GM12878 (cell line): ENCODE measurements at regions not wholly inside any gene's neighbourhood (a gene's known extent, or its start where the extent isn't known, plus 50 kb on each side); places are given as distances from the start of the nearest gene placed in this dataset.

Experiments
- BHLHE40 ChIP-seq, 2 experiments: fragments of 450-650 bp in 1 of 2; IDR thresholded peaks; 2 replicates each; pipeline ENCODE4 v1.6.1; 2011 to 2017; ENCODE audit warnings: low read depth in 2 of 2, borderline replicate concordance in 1 of 2, improper control_type of control experiment in 1 of 2, low read length in 1 of 2, mild to moderate bottlenecking in 1 of 2
- CBX5 ChIP-seq: sonication (generic); IDR thresholded peaks from 2 replicates; pipeline ENCODE4 v1.6.1; 2016; ENCODE audit warnings: low read depth, moderate library complexity, mild to moderate bottlenecking, inconsistent platforms
- FOXK2 ChIP-seq: fragments of 450-650 bp; IDR thresholded peaks from 2 replicates; pipeline ENCODE4 v1.6.1; 2017; ENCODE audit warnings: mild to moderate bottlenecking, moderate library complexity
- HDGF ChIP-seq: fragments of 450-650 bp; IDR thresholded peaks from 2 replicates; pipeline ENCODE4 v1.6.1; 2016; ENCODE audit warnings: antibody characterized with exemption
- IKZF1 ChIP-seq: fragments of 450-650 bp; conservative IDR thresholded peaks from 2 replicates; pipeline ENCODE4 v1.6.1; 2017; ENCODE audit warnings: antibody characterized with exemption, mild to moderate bottlenecking
- MLLT1 ChIP-seq: fragments of 450-650 bp; IDR thresholded peaks from 2 replicates; pipeline ENCODE4 v1.6.1; 2016; ENCODE audit warnings: mild to moderate bottlenecking
- MTA3 ChIP-seq: IDR thresholded peaks from 2 replicates; pipeline ENCODE4 v1.6.1; 2012; ENCODE audit warnings: low read length, inconsistent platforms, borderline replicate concordance
- NBN ChIP-seq: fragments of 450-650 bp; IDR thresholded peaks from 2 replicates; pipeline ENCODE4 v1.6.1; 2016
- NFYB ChIP-seq: IDR thresholded peaks from 2 replicates; pipeline ENCODE4 v1.6.1; 2011; ENCODE audit warnings: low read depth, mild to moderate bottlenecking, low read length, improper control_type of control experiment, moderate library complexity; ENCODE audit not compliant: insufficient read depth
- PAX8 ChIP-seq: fragments of 450-650 bp; IDR thresholded peaks from 2 replicates; pipeline ENCODE4 v1.6.1; 2017; ENCODE audit warnings: mild to moderate bottlenecking, moderate library complexity
- SKIL ChIP-seq: fragments of 450-650 bp; IDR thresholded peaks from 2 replicates; pipeline ENCODE4 v1.6.1; 2017; ENCODE audit warnings: mild to moderate bottlenecking, low read depth, inconsistent platforms; ENCODE audit not compliant: poor library complexity, severe bottlenecking
- SMAD5 ChIP-seq: IDR thresholded peaks from 2 replicates; pipeline ENCODE4 v1.6.1; 2016; ENCODE audit warnings: antibody characterized with exemption, low read depth
- SP1 ChIP-seq: IDR thresholded peaks from one replicate; pipeline ENCODE4 v1.6.1; 2011; ENCODE audit warnings: low read depth, low read length
- STAT1 ChIP-seq: fragments of 450-650 bp; conservative IDR thresholded peaks from 2 replicates; pipeline ENCODE4 v1.6.1; 2014; ENCODE audit warnings: antibody characterized with exemption, mild to moderate bottlenecking
- TCF12 ChIP-seq: IDR thresholded peaks from 2 replicates; pipeline ENCODE4 v1.6.1; 2011; ENCODE audit warnings: low read depth, mild to moderate bottlenecking, low read length
- TCF3 ChIP-seq: IDR thresholded peaks from 2 replicates; pipeline ENCODE4 v1.6.1; 2012; ENCODE audit warnings: low read depth, mild to moderate bottlenecking, low read length, borderline replicate concordance; ENCODE audit not compliant: insufficient read depth
- YBX1 ChIP-seq: fragments of 450-650 bp; IDR thresholded peaks from 2 replicates; pipeline ENCODE4 v1.6.1; 2016; ENCODE audit warnings: antibody characterized with exemption
- ZNF217 ChIP-seq: fragments of 450-650 bp; IDR thresholded peaks from 2 replicates; pipeline ENCODE4 v1.6.1; 2017; ENCODE audit warnings: antibody characterized with exemption, mild to moderate bottlenecking
- ZNF274 ChIP-seq: IDR thresholded peaks from one replicate; pipeline ENCODE4 v1.8.0; 2011; ENCODE audit not compliant: insufficient read length, insufficient read depth
- ZNF384 ChIP-seq: IDR thresholded peaks from 2 replicates; pipeline ENCODE4 v1.6.1; 2012; ENCODE audit warnings: low read depth, mild to moderate bottlenecking, low read length, improper control_type of control experiment, borderline replicate concordance
- ZSCAN29 ChIP-seq: fragments of 450-650 bp; IDR thresholded peaks from 2 replicates; pipeline ENCODE4 v1.6.1; 2017; ENCODE audit warnings: mild to moderate bottlenecking, moderate library complexity
- TF ChIP-seq, protein P1 (sequence below): fragments of 450-650 bp; IDR thresholded peaks from 2 replicates; pipeline ENCODE4 v1.6.1; 2017; ENCODE audit warnings: low read depth, mild to moderate bottlenecking, moderate library complexity
- TF ChIP-seq, protein P2 (sequence below): fragments of 450-650 bp; IDR thresholded peaks from 2 replicates; pipeline ENCODE4 v1.6.1; 2017; ENCODE audit warnings: borderline replicate concordance
- TF ChIP-seq, protein P3 (sequence below): fragments of 450-650 bp; IDR thresholded peaks from 2 replicates; pipeline ENCODE4 v1.6.1; 2018; ENCODE audit warnings: mild to moderate bottlenecking, low read depth, moderate library complexity; ENCODE audit not compliant: partially characterized antibody

DNA sequence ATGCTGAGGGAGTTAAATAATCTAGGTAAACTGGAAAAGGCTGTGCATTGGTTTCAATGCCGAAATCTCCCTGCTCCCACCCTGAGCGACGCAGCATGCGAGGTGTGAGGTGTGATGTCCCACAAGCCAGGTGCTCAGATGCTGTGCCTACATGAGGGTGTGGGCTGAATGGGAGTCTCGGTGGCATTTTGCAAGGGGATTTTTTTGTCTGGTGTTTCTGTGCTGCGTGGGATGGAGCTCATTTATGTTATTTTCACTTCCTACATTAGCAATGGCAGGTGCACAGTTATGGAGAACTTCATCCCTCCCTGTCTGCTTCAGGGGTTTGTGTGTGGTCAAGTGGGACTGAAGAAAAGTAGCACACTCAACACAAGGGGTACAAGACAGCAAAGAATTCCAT, 110.2 kb upstream of the CCDC68 start (continued):
- TF ChIP-seq HDGF (no peak; the same call in none of the 2 replicates), ZNF217 (no peak; the same call in 1 of the 2 replicates), ZNF384 (no peak), NFYB (no peak), SMAD5 (no peak), TCF3 (peak; percentile 86), YBX1 (no peak), SP1 (peak; percentile 61), TCF12 (peak; percentile 98), SKIL (peak; percentile 77), ZNF274 (no peak), MLLT1 (peak; percentile 87), CBX5 (0 out of 2 replicates have a peak, but pooled peaks have one; percentile 49), NBN (peak; percentile 96), BHLHE40 (IDR thresholded peaks at IDR 0.05; ENCODE audit: borderline replicate concordance in 1 of 2, low read depth in 2 of 2, low read length in 1 of 2) (peak; percentile 86 to 91), IKZF1 (peak; percentile 96), STAT1 (no peak), PAX8 (no peak), MTA3 (peak; percentile 54; the same call in 1 of the 2 replicates), ZSCAN29 (no peak), FOXK2 (no peak)
- TF ChIP-seq, protein P1, sequence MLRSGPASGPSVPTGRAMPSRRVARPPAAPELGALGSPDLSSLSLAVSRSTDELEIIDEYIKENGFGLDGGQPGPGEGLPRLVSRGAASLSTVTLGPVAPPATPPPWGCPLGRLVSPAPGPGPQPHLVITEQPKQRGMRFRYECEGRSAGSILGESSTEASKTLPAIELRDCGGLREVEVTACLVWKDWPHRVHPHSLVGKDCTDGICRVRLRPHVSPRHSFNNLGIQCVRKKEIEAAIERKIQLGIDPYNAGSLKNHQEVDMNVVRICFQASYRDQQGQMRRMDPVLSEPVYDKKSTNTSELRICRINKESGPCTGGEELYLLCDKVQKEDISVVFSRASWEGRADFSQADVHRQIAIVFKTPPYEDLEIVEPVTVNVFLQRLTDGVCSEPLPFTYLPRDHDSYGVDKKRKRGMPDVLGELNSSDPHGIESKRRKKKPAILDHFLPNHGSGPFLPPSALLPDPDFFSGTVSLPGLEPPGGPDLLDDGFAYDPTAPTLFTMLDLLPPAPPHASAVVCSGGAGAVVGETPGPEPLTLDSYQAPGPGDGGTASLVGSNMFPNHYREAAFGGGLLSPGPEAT: peak; percentile 95
- TF ChIP-seq, protein P2, sequence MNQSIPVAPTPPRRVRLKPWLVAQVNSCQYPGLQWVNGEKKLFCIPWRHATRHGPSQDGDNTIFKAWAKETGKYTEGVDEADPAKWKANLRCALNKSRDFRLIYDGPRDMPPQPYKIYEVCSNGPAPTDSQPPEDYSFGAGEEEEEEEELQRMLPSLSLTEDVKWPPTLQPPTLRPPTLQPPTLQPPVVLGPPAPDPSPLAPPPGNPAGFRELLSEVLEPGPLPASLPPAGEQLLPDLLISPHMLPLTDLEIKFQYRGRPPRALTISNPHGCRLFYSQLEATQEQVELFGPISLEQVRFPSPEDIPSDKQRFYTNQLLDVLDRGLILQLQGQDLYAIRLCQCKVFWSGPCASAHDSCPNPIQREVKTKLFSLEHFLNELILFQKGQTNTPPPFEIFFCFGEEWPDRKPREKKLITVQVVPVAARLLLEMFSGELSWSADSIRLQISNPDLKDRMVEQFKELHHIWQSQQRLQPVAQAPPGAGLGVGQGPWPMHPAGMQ: no peak
- TF ChIP-seq, protein P3, sequence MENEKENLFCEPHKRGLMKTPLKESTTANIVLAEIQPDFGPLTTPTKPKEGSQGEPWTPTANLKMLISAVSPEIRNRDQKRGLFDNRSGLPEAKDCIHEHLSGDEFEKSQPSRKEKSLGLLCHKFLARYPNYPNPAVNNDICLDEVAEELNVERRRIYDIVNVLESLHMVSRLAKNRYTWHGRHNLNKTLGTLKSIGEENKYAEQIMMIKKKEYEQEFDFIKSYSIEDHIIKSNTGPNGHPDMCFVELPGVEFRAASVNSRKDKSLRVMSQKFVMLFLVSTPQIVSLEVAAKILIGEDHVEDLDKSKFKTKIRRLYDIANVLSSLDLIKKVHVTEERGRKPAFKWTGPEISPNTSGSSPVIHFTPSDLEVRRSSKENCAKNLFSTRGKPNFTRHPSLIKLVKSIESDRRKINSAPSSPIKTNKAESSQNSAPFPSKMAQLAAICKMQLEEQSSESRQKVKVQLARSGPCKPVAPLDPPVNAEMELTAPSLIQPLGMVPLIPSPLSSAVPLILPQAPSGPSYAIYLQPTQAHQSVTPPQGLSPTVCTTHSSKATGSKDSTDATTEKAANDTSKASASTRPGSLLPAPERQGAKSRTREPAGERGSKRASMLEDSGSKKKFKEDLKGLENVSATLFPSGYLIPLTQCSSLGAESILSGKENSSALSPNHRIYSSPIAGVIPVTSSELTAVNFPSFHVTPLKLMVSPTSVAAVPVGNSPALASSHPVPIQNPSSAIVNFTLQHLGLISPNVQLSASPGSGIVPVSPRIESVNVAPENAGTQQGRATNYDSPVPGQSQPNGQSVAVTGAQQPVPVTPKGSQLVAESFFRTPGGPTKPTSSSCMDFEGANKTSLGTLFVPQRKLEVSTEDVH: no peak
